Spleen (tissue), 11 donors: ENCODE measurements at regions not wholly inside any gene's neighbourhood (a gene's known extent, or its start where the extent isn't known, plus 50 kb on each side); places are given as distances from the start of the nearest gene placed in this dataset.

ENCODE experiments used
- DNase-seq: peaks from one replicate; pipeline ENCODE4 v3.0.0-alpha.2; 2020
- H3K27ac ChIP-seq, 8 donors: fragments of 200-600 bp; sonication (generic) in 7 of 8; 1 replicate in 4 of 8; 2 replicates in 4 of 8; pipeline versions ENCODE4 v1.5.0 to v1.8.0; 2016 to 2021; ENCODE audit warnings: inconsistent platforms in 4 of 8, mild to moderate bottlenecking in 4 of 8, moderate library complexity in 1 of 8
- H3K27me3 ChIP-seq, 7 donors: fragments of 200-600 bp; sonication (generic) in 6 of 7; replicated peaks in 1 of 7; 1 replicate in 4 of 7; 2 replicates in 3 of 7; pipeline versions ENCODE4 v1.5.0 to v1.8.0; 2016 to 2021; ENCODE audit warnings: inconsistent platforms in 3 of 7, mild to moderate bottlenecking in 1 of 7
- H3K36me3 ChIP-seq, 6 donors: fragments of 200-600 bp; sonication (generic) in 5 of 6; 1 replicate in 4 of 6; 2 replicates in 2 of 6; pipeline versions ENCODE4 v1.5.0 to v1.8.0; 2016 to 2021; ENCODE audit warnings: inconsistent platforms in 2 of 6
- H3K4me1 ChIP-seq, 6 donors: fragments of 200-600 bp; sonication (generic) in 5 of 6; 1 replicate in 3 of 6; 2 replicates in 3 of 6; pipeline versions ENCODE4 v1.5.0 to v1.8.0; 2016 to 2021; ENCODE audit warnings: inconsistent platforms in 3 of 6
- H3K4me3 ChIP-seq, 8 donors: fragments of 200-600 bp; sonication (generic) in 7 of 8; 1 replicate in 4 of 8; 2 replicates in 4 of 8; pipeline versions ENCODE4 v1.5.0 to v1.8.0; 2016 to 2021; ENCODE audit warnings: inconsistent platforms in 4 of 8, mild to moderate bottlenecking in 4 of 8, moderate library complexity in 2 of 8
- H3K9me3 ChIP-seq, 8 donors: fragments of 200-600 bp; sonication (generic) in 7 of 8; 1 replicate in 4 of 8; 2 replicates in 4 of 8; pipeline versions ENCODE4 v1.5.0 to v1.8.0; 2016 to 2021; ENCODE audit warnings: inconsistent platforms in 4 of 8
- POLR2A ChIP-seq, 3 donors: fragments of 450-650 bp; IDR thresholded peaks; one replicate each; pipeline ENCODE4 v1.5.1; 2017; ENCODE audit warnings: antibody characterized with exemption in 3 of 3, mild to moderate bottlenecking in 1 of 3
- POLR2AphosphoS5 ChIP-seq, 3 donors: sonication (generic); formaldehyde crosslinking; IDR thresholded peaks; one replicate each; pipeline ENCODE4 v1.5.1; 2017; ENCODE audit warnings: antibody characterized with exemption in 3 of 3
- WGBS, 5 donors: extraction: QIAGEN DNeasy Blood & Tissue Kit in 3 of 5; methylation state at CpG; one replicate each; pipeline versions ENCODE4 v1.1.5 to v1.1.7; 2013 to 2018; 5-methylcytosine and 5-hydroxymethylcytosine counted together
- intact Hi-C: fragments of 100-400 bp; cut with DNase I; formaldehyde crosslinking; loops from one replicate; pipeline ENCODE4 v1.15.0; 2023; ENCODE audit warnings: low total_unique reads
- TF ChIP-seq, protein P1 (sequence below), 11 experiments: fragments of 200-600 bp in 7 of 11; fragments of 450-650 bp in 4 of 11; sonication (generic) in 4 of 11; IDR thresholded peaks in 8 of 11; conservative IDR thresholded peaks in 3 of 11; 1 replicate in 7 of 11; 2 replicates in 4 of 11; pipeline versions ENCODE4 v1.4.0 to v1.8.0; 2016 to 2021; ENCODE audit warnings: antibody characterized with exemption in 11 of 11, inconsistent platforms in 4 of 11, mild to moderate bottlenecking in 1 of 11
- donor health status: healthy with polysubstance abuse.
- donor health status: DM: no; HTN: no; CAD: no; lungs with moderate emphysema.
- donor health status: DM: no; HTN: no; CAD: no.
- donor health status: Bipolar disorder and iron deficiency.
- donor health status: healthy.
- donor health status: DM: no; HTN: no; CAD: no.
- donor health status: DM: yes; HTN: yes; CAD: no.

GRCh38 chr11:82174610-82175009 lies 559.1 kb downstream of the FAM181B start:
- TF ChIP-seq POLR2A (IDR thresholded peaks at IDR 0.05) = no peak
- DNase-seq = no peak
- Histone ChIP-seq H3K27ac (no peak overlapping the region), H3K27me3 (no peaks in the 10 kb centered on the region), H3K9me3 (no peaks in the 10 kb centered on the region), H3K4me3 (no peak overlapping the region), H3K4me1 (no peaks in the 10 kb centered on the region), H3K36me3 (no peaks in the 10 kb centered on the region)
- intact Hi-C loops = no loop called here
- WGBS, 5 donors = 76 to 88% (median 82%) methylated on average over 2 of the region's 2 CpGs

DNA sequence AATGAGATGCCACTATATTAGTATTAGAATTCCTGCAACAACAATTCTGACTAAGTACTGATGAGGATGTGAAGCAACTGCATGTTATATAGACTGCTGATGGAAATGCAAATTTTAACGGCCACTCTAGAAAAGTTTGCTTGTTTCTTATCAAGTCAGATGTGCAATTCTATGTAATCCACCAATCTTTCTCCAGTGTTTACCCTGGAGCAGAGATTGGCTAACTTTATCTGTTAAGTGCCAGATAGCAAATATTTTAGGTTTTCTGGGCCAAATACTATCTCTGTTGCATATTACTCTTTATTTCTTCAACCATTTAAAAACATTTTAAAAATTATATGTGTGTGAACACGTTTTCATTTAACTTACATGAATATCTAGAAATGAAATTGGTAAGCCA lies 586.9 kb downstream of the FAM181B start:
- H3K27me3 ChIP-seq = no peaks in the 10 kb centered on the region
- no peak for TF ChIP-seq POLR2AphosphoS5 (IDR thresholded peaks at IDR 0.05)
- TF ChIP-seq, protein P1, sequence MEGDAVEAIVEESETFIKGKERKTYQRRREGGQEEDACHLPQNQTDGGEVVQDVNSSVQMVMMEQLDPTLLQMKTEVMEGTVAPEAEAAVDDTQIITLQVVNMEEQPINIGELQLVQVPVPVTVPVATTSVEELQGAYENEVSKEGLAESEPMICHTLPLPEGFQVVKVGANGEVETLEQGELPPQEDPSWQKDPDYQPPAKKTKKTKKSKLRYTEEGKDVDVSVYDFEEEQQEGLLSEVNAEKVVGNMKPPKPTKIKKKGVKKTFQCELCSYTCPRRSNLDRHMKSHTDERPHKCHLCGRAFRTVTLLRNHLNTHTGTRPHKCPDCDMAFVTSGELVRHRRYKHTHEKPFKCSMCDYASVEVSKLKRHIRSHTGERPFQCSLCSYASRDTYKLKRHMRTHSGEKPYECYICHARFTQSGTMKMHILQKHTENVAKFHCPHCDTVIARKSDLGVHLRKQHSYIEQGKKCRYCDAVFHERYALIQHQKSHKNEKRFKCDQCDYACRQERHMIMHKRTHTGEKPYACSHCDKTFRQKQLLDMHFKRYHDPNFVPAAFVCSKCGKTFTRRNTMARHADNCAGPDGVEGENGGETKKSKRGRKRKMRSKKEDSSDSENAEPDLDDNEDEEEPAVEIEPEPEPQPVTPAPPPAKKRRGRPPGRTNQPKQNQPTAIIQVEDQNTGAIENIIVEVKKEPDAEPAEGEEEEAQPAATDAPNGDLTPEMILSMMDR (IDR thresholded peaks at IDR 0.05 in 8 of 11, conservative IDR thresholded peaks at IDR 0.05 in 3 of 11) = no peak
- TF ChIP-seq POLR2A (IDR thresholded peaks at IDR 0.05) = no peak
- DNase-seq = no peak
- H3K27ac ChIP-seq = no peak overlapping the region
- 49 to 69% (median 59%) methylated on average over 2 of the region's 2 CpGs for WGBS, 5 donors
- no peaks in the 10 kb centered on the region for H3K36me3 ChIP-seq
- H3K4me3 ChIP-seq = no peak overlapping the region
- intact Hi-C loops = no loop called here
- H3K4me1 ChIP-seq = no peaks in the 10 kb centered on the region
- no peaks in the 10 kb centered on the region for H3K9me3 ChIP-seq

DNA sequence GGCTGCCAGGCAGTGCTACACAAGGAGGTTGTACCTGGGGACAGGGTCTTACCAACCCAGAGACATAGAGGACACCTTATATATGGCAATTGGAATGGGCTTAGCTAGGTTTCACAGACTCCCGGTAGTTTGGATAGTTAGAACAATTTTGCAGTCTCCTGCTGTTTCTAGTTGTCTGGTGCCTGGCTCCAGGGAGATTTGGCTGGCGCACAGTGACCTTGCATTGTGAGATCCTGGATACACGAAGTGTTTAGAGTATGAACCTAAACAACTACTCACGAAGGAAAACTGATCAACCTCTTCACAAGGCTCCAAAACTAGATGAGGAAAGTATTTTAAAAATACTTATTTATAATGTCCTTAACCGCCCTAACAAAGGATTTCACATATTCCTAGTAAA lies 614.7 kb downstream of the FAM181B start:
- Histone ChIP-seq H3K36me3 (no peaks in the 10 kb centered on the region), H3K9me3 (no peaks in the 10 kb centered on the region), H3K4me1 (no peaks in the 10 kb centered on the region), H3K4me3 (no peak overlapping the region), H3K27me3 (no peaks in the 10 kb centered on the region), H3K27ac (no peak overlapping the region)
- TF ChIP-seq POLR2A (IDR thresholded peaks at IDR 0.05) = no peak
- TF ChIP-seq POLR2AphosphoS5 (IDR thresholded peaks at IDR 0.05) = no peak
- TF ChIP-seq, protein P1 (IDR thresholded peaks at IDR 0.05 in 8 of 11, conservative IDR thresholded peaks at IDR 0.05 in 3 of 11) = no peak
- no peak for DNase-seq
- intact Hi-C loops = no loop called here
- 81 to 86% (median 82%) methylated on average over 5 of the region's 5 CpGs for WGBS, 5 donors

DNA sequence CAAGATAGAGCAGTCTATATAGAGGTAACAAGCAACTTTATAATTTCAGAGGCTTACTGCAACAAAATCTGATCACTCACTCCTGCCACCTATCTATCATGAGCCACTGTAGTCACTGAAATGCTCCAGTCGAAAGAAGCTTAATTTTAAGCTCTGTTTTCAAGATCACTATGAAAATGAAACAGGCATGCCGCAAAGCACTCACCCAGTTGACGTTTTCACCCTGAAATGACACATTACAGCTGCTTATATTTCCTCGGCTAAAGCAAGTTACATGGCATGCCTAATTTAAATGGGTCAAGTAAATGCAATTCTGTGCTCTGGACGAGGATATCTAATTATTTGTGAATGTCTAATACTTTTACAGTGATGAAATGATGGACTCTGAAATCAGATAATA lies 616.3 kb downstream of the FAM181B start:
- Histone ChIP-seq H3K4me3 (no peak overlapping the region), H3K36me3 (no peaks in the 10 kb centered on the region), H3K27me3 (no peaks in the 10 kb centered on the region), H3K9me3 (no peaks in the 10 kb centered on the region), H3K4me1 (no peaks in the 10 kb centered on the region), H3K27ac (no peak overlapping the region)
- intact Hi-C loops = no loop called here
- WGBS, 5 donors = 59 to 74% (median 66%) methylated on average over 5 of the region's 5 CpGs
- TF ChIP-seq POLR2AphosphoS5 (IDR thresholded peaks at IDR 0.05) (no peak), POLR2A (IDR thresholded peaks at IDR 0.05) (no peak)
- TF ChIP-seq, protein P1 (IDR thresholded peaks at IDR 0.05 in 8 of 11, conservative IDR thresholded peaks at IDR 0.05 in 3 of 11) = no peak
- no peak for DNase-seq
